Epithelial cell of proximal tubule (primary cell): ENCODE measurements at regions not wholly inside any gene's neighbourhood (a gene's known extent, or its start where the extent isn't known, plus 50 kb on each side); places are given as distances from the start of the nearest gene placed in this dataset.

Experiments used
- DNase-seq: peaks from one replicate; pipeline ENCODE4 v3.0.0-alpha.2; 2011; ENCODE audit warnings: low read depth
- H3K4me3 ChIP-seq: 2 replicates; pipeline ENCODE4 v1.5.1; 2011; ENCODE audit warnings: low read depth, mild to moderate bottlenecking, low read length
- CTCF ChIP-seq: conservative IDR thresholded peaks from 2 replicates; pipeline ENCODE4 v1.5.1; 2012; ENCODE audit warnings: low read depth, mild to moderate bottlenecking, low read length

- TF ChIP-seq CTCF = no peak
- H3K4me3 ChIP-seq = no peak overlapping the region
- no peak for DNase-seq
Measured at GRCh38 chr10:107708981-107709380, 544.5 kb upstream of the SORCS1 start.

- TF ChIP-seq CTCF = no peak
- DNase-seq = no peak
- no peak overlapping the region for H3K4me3 ChIP-seq
Measured at GRCh38 chr10:107706096-107706725, 541.7 kb upstream of the SORCS1 start.

- TF ChIP-seq CTCF = no peak
- no peak for DNase-seq
- no peak overlapping the region for H3K4me3 ChIP-seq
Measured at GRCh38 chr10:107701943-107702342, 537.4 kb upstream of the SORCS1 start.

- no peak for DNase-seq
- TF ChIP-seq CTCF = no peak
Measured at GRCh38 chr10:107692072-107692471, 527.6 kb upstream of the SORCS1 start.

GRCh38 chr10:107689323-107689722, 524.8 kb upstream of the SORCS1 start:
- no peak for DNase-seq
- no peak for TF ChIP-seq CTCF

More at GRCh38 chr10:107692072-107692471, 527.6 kb upstream of the SORCS1 start:
- no peak overlapping the region for H3K4me3 ChIP-seq

GRCh38 chr10:107687701-107688100, 523.2 kb upstream of the SORCS1 start:
- H3K4me3 ChIP-seq = no peak overlapping the region
- peak; percentile 6 for DNase-seq
- no peak for TF ChIP-seq CTCF

More at GRCh38 chr10:107689323-107689722, 524.8 kb upstream of the SORCS1 start:
- H3K4me3 ChIP-seq = no peak overlapping the region

- no peak for TF ChIP-seq CTCF
- no peak for DNase-seq
- no peak overlapping the region for H3K4me3 ChIP-seq
Measured at GRCh38 chr10:107686095-107686494, 521.6 kb upstream of the SORCS1 start.
